Activated T-helper 17 cell treated with anti-CD3 and anti-CD28 coated beads, Interleukin-2, amount 50 U/mL, for 72 hours (primary cell): ENCODE measurements at regions not wholly inside any gene's neighbourhood (a gene's known extent, or its start where the extent isn't known, plus 50 kb on each side); places are given as distances from the start of the nearest gene placed in this dataset.
"Not testable (repeated sequence)": the region's sequence is repeated elsewhere in the genome, so short reads cannot be mapped to it uniquely, and the experiment has no call there.

ENCODE experiments used
- ATAC-seq: fragments of 150-1000 bp; cut with Tn5 transposase; replicated peaks from 2 replicates; pipeline ENCODE4 v1.10.0; 2021; ENCODE audit warnings: mild to moderate bottlenecking, moderate library complexity
- H3K27ac Mint-ChIP-seq: one replicate; pipeline ENCODE4 v1.8.0; 2022; ENCODE audit warnings: mixed read lengths
- H3K27me3 Mint-ChIP-seq: one replicate; pipeline ENCODE4 v1.8.0; 2022; ENCODE audit warnings: mixed read lengths
- H3K36me3 Mint-ChIP-seq: one replicate; pipeline ENCODE4 v1.8.0; 2022; ENCODE audit warnings: low read depth, mild to moderate bottlenecking, mixed read lengths
- H3K4me1 Mint-ChIP-seq: one replicate; pipeline ENCODE4 v1.8.0; 2022; ENCODE audit warnings: mixed read lengths
- H3K4me3 Mint-ChIP-seq: one replicate; pipeline ENCODE4 v1.8.0; 2022; ENCODE audit warnings: mild to moderate bottlenecking, mixed read lengths
- H3K9me3 Mint-ChIP-seq: one replicate; pipeline ENCODE4 v1.8.0; 2022; ENCODE audit warnings: mixed read lengths

GRCh38 chr1:8120693-8121260 is 94.7 kb upstream of the ERRFI1 start:
- H3K27ac Mint-ChIP-seq, result no peak overlapping the region

DNA sequence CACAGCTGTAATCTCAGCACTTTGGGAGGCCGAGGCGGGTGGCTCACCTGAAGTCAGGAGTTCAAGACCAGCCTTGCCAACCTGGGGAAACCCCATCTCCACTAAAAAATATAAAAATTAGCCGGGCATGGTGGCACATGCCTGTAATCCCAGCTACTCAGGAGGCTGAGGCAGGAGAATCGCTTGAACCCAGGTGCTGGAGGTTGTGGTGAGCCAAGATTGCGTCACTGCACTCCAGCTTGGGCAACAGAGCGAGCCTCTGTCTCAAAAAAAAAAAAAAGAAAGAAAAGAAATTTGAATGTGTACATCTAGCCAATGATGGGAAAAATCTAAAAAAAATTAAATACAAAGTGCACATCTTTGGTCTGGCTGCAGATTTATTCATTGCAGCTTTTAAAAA is 92.6 kb upstream of the ERRFI1 start:
- H3K9me3 Mint-ChIP-seq, H3K4me3 Mint-ChIP-seq, ATAC-seq, H3K36me3 Mint-ChIP-seq, H3K27ac Mint-ChIP-seq, H3K4me1 Mint-ChIP-seq, H3K27me3 Mint-ChIP-seq: not testable (repeated sequence)

More at GRCh38 chr1:8120693-8121260, 94.7 kb upstream of the ERRFI1 start:
- no peak for ATAC-seq
- Mint-ChIP-seq H3K36me3 (no peaks in the 10 kb centered on the region), H3K27me3 (peaks cover 7% of the 10 kb centered on the region), H3K9me3 (no peaks in the 10 kb centered on the region), H3K4me3 (no peak overlapping the region), H3K4me1 (no peaks in the 10 kb centered on the region)

- Mint-ChIP-seq H3K27me3 (peaks cover 3% of the 10 kb centered on the region), H3K4me1 (no peaks in the 10 kb centered on the region), H3K9me3 (no peaks in the 10 kb centered on the region), H3K36me3 (no peaks in the 10 kb centered on the region), H3K27ac (no peak overlapping the region), H3K4me3 (no peak overlapping the region)
- ATAC-seq, result no peak
Observed at GRCh38 chr1:8118031-8118451, 91.9 kb upstream of the ERRFI1 start.

GRCh38 chr1:8116894-8117264 is 90.8 kb upstream of the ERRFI1 start:
- no peak overlapping the region for H3K27ac Mint-ChIP-seq
- no peaks in the 10 kb centered on the region for H3K36me3 Mint-ChIP-seq
- no peak overlapping the region for H3K4me3 Mint-ChIP-seq
- H3K27me3 Mint-ChIP-seq, result peaks cover 3% of the 10 kb centered on the region
- no peak for ATAC-seq
- no peaks in the 10 kb centered on the region for H3K9me3 Mint-ChIP-seq
- H3K4me1 Mint-ChIP-seq, result no peaks in the 10 kb centered on the region

GRCh38 chr1:8115769-8116167 is 89.7 kb upstream of the ERRFI1 start:
- no peak for ATAC-seq
- no peaks in the 10 kb centered on the region for H3K9me3 Mint-ChIP-seq
- no peaks in the 10 kb centered on the region for H3K27me3 Mint-ChIP-seq

DNA sequence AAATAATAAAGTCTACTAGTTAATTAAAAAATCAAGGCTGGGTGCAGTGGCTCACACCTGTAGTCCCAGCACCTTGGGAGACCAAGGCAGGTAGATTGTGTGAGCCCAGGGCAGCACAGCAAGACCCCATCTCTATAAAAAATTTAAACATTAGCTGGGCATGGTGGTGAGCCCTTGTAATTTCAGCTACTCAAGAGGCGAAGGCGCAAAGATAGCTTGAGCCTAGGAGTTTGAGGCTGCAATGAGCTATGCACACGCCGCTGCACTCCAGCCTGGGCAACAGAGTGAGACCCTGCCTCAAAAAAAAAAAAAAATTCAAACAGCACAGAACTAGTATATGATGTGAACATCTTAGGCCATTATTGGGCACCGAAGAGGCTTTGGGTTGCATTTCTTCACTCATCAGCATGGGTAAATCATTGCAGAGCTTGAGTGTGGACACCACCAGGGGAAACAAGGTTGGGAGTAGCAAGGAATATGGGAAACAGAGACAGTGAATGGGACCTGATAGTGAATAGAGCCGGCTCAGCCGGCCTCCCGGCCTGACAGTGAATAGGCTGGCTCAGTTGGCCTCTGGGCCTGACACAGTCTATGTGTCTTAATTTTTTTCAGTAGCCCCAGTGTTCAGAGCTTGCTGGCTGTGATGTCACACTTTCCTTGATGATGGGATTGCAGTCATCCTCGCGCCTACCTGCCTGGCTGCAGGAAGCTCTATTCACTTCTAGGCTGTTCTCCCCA is 89.1 kb upstream of the ERRFI1 start:
- Mint-ChIP-seq H3K4me3 (no peak overlapping the region), H3K4me1 (no peaks in the 10 kb centered on the region), H3K9me3 (no peaks in the 10 kb centered on the region), H3K27ac (no peak overlapping the region), H3K27me3 (no peaks in the 10 kb centered on the region), H3K36me3 (no peaks in the 10 kb centered on the region)
- no peak for ATAC-seq

More at GRCh38 chr1:8115769-8116167, 89.7 kb upstream of the ERRFI1 start:
- Mint-ChIP-seq H3K4me3 (no peak overlapping the region), H3K27ac (no peak overlapping the region), H3K4me1 (no peaks in the 10 kb centered on the region), H3K36me3 (no peaks in the 10 kb centered on the region)

DNA sequence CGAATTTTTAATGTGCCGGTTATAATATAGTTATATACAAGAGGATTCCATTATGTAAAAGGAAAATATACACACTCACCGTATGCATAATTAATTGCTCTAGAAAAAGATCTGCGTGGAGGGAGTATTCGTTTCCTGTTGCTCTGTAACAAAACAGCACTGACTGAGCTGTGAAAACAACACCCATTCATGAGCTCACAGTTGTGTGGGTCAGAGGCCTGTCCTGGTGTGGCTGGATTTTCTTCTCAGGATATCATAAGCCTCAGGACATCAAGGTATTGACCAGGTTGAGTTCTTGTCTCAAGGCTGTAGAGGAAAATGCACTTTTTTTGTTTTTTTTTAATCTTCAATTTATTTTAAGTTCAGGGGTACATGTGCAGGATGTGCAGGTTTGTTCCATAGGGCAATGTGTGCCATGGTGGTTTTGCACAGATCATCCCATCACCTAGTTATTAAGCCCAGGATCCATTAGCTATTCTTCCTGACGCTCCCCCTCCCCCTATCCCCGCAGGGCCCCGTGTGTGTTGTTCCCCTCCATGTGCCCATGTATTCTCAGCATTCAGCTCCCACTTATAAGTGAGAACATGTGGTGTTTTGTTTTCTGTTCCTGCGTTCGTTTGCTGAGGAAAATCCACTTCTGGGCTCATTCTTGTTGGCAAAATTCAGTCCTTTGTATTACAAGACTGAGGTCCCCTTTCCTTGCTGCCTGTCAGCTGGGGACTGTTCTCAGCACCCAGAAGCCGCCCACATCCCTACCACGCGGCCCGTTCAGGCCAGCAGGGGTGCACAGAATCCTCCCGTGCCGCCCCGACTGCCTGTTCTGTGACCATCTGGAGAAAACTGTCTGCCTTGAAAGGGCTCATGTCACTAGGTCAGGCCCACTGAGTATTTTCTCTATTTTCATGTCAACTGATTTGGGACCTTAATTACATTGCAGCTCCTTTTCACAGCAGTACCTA is 87.4 kb upstream of the ERRFI1 start:
- Mint-ChIP-seq H3K4me3 (no peak overlapping the region), H3K9me3 (no peaks in the 10 kb centered on the region), H3K36me3 (no peaks in the 10 kb centered on the region), H3K4me1 (no peaks in the 10 kb centered on the region), H3K27me3 (no peaks in the 10 kb centered on the region), H3K27ac (no peak overlapping the region)
- no peak for ATAC-seq

GRCh38 chr1:8112611-8113261 is 86.6 kb upstream of the ERRFI1 start:
- Mint-ChIP-seq H3K36me3 (no peaks in the 10 kb centered on the region), H3K27ac (no peak overlapping the region), H3K4me1 (no peaks in the 10 kb centered on the region), H3K27me3 (no peaks in the 10 kb centered on the region), H3K9me3 (no peaks in the 10 kb centered on the region), H3K4me3 (no peak overlapping the region)
- no peak for ATAC-seq

GRCh38 chr1:8111560-8111959 is 85.5 kb upstream of the ERRFI1 start:
- Mint-ChIP-seq H3K27me3 (no peaks in the 10 kb centered on the region), H3K9me3 (no peaks in the 10 kb centered on the region), H3K36me3 (no peaks in the 10 kb centered on the region), H3K4me1 (no peaks in the 10 kb centered on the region), H3K4me3 (no peak overlapping the region), H3K27ac (no peak overlapping the region)
- no peak for ATAC-seq

DNA sequence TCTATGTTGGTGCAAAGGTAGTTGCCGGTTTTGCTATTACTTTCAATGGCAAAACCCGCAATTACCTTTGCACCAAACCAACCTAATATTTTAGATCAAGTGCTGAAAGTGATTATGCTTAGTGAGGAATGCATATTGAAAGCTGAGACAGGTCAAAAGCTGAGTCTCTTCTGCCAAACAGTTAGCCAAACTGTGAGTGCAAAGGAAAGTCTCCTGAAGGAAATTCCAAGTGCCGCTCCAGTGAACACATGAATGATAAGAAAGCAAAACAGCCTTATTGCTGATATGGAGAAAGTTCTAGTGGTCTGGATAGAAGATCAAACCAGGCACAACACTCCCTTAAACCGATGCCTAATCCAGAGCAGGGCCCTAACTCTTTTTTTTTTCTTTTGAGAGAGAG is 83.1 kb upstream of the ERRFI1 start:
- Mint-ChIP-seq H3K27ac (no peak overlapping the region), H3K4me1 (no peaks in the 10 kb centered on the region), H3K27me3 (no peaks in the 10 kb centered on the region), H3K9me3 (no peaks in the 10 kb centered on the region), H3K4me3 (no peak overlapping the region), H3K36me3 (no peaks in the 10 kb centered on the region)
- ATAC-seq, result no peak

DNA sequence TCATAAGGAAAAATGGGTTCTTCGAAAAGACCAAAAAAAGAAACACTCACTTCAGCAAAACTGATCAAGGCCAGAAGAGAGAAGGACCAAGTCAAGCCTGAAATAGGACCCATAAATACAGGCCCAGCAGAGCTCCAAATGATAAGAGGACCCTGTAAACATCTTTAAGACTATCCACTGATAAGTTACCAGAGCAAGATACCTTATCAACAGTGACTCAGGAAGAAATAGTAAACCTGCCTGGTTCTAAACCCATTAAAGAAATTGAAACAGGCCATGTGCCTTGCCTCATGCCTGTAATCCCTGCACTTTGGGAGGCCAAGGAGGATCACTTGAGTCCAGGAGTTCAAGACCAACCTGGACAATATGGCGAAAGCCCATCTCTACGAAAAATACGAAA is 81.8 kb upstream of the ERRFI1 start:
- no peak for ATAC-seq
- H3K27me3 Mint-ChIP-seq, result no peaks in the 10 kb centered on the region
- H3K4me1 Mint-ChIP-seq, result no peaks in the 10 kb centered on the region
- H3K9me3 Mint-ChIP-seq, result no peaks in the 10 kb centered on the region
- no peaks in the 10 kb centered on the region for H3K36me3 Mint-ChIP-seq
- H3K4me3 Mint-ChIP-seq, result no peak overlapping the region
- no peak overlapping the region for H3K27ac Mint-ChIP-seq

GRCh38 chr1:8104278-8105236 is 78.4 kb upstream of the ERRFI1 start:
- ATAC-seq, result no peak
- Mint-ChIP-seq H3K36me3 (no peaks in the 10 kb centered on the region), H3K4me1 (no peaks in the 10 kb centered on the region), H3K27me3 (no peaks in the 10 kb centered on the region), H3K27ac (no peak overlapping the region), H3K4me3 (no peak overlapping the region), H3K9me3 (no peaks in the 10 kb centered on the region)

DNA sequence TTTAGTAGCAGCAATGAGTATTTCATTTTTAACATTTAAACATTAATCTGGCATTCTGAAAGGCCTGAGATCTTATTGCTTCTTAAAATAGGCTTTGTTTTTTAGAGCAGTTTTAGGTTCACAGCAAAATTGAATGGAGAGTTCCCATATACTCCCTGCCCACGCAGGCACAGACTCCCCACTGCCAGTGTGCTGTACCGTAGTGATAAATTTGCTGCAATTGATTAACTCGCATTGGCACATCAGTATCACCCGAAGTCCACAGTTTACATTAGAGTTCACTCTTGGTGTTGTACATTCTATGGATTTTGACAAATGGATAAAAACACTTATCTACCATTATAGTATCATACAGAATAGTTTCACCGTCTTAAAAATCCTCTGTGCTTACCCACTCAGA is 71.8 kb upstream of the ERRFI1 start:
- Mint-ChIP-seq H3K4me1 (peaks cover 35% of the 10 kb centered on the region), H3K4me3 (peak overlapping the region; percentile 76), H3K36me3 (no peaks in the 10 kb centered on the region), H3K27me3 (no peaks in the 10 kb centered on the region), H3K27ac (peak overlapping the region; percentile 94), H3K9me3 (no peaks in the 10 kb centered on the region)
- ATAC-seq, result no peak
